ENCODE measurements at regions not wholly inside any gene's neighbourhood (a gene's known extent, or its start where the extent isn't known, plus 50 kb on each side); places are given as distances from the start of the nearest gene placed in this dataset.

GRCh38 chr16:85169333-85170065, 57.2 kb upstream of the CIBAR2 start:
- peak overlapping the region; percentile 14 for H3K27ac ChIP-seq (ENCODE audit: low read length)
- peak in 2 of 3 donors; percentile 74 to 76 for DNase-seq
- intact Hi-C loops (cut with DNase I) = loop anchor here in 2 of 4 donors (5.0 to 10.0 kb wide), 2 partner anchors 42 to 45 kb away; no protein-coding TSS in a partner anchor
- no peaks in the 10 kb centered on the region for H3K27me3 ChIP-seq (ENCODE audit: control insufficient read depth, insufficient read depth)
- no peak for ATAC-seq
- under 1% methylated on average over 125 of the region's 125 CpGs for WGBS
- peak overlapping the region; percentile 73 for H3K4me3 ChIP-seq (ENCODE audit: low read length)
- peaks cover 31% of the 10 kb centered on the region for H3K4me1 ChIP-seq (ENCODE audit: control insufficient read depth, insufficient read depth, low read length)
- no peaks in the 10 kb centered on the region for H3K9me3 ChIP-seq (ENCODE audit: control insufficient read depth, low read length)

DNA sequence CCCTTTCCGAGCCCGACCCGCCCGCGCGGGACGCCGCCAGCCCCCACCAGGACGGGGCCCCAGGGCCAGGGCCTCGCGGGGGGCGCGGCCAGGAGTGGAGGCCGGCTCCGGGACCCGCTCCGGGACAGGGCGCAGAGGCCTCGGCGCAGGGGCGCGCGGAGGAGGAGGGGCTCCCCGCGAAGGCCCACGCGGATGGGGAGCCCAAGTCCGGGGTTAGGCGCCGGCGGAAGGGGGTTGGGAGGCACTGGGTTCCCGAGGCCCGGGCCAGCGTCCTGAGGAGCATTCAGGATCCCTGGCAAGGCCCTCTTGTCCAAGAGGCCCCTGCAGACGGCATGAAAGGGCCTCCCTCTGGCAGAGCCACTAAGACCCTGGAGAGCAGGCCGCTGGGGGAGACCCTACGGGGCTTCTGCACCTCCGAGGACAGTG, 57.8 kb upstream of the CIBAR2 start:
- intact Hi-C loops (cut with DNase I) = loop anchor here in 2 of 4 donors (5.0 to 10.0 kb wide), 2 partner anchors 43 to 45 kb away; no protein-coding TSS in a partner anchor
- Histone ChIP-seq H3K4me3 (ENCODE audit: low read length) (peak overlapping the region; percentile 73), H3K4me1 (ENCODE audit: control insufficient read depth, insufficient read depth, low read length) (peaks cover 31% of the 10 kb centered on the region), H3K27me3 (ENCODE audit: control insufficient read depth, insufficient read depth) (no peaks in the 10 kb centered on the region), H3K9me3 (ENCODE audit: control insufficient read depth, low read length) (no peaks in the 10 kb centered on the region), H3K27ac (ENCODE audit: low read length) (no peak overlapping the region)
- WGBS = 25% methylated on average over 38 of the region's 38 CpGs
- DNase-seq = peak in 2 of 3 donors; percentile 62 to 66
- ATAC-seq = no peak

DNA sequence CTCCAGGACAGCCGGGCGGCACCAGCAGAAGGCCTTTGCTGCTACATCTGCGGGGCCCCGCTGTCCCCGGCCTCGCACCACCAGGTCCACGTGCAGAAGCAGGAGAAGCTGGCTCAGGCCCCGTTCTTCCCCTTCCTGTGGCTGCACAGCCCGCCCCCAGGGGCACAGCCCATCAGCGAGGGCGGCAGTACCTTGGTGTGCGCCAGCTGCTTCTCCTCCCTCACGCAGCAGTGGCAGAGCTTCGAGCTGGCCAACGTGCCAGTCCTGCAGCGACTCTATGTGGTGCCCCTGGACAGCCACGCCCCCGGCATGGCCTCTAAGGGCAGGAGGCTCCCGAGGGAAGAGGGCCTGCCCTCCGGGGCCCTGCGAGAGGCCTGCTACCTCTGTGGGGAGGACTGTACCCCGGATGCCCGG, 58.3 kb upstream of the CIBAR2 start:
- Histone ChIP-seq H3K9me3 (ENCODE audit: control insufficient read depth, low read length) (no peaks in the 10 kb centered on the region), H3K4me3 (ENCODE audit: low read length) (no peak overlapping the region), H3K27ac (ENCODE audit: low read length) (no peak overlapping the region), H3K27me3 (ENCODE audit: control insufficient read depth, insufficient read depth) (no peaks in the 10 kb centered on the region), H3K4me1 (ENCODE audit: control insufficient read depth, insufficient read depth, low read length) (peaks cover 29% of the 10 kb centered on the region)
- DNase-seq (peak in 2 of 3 donors; percentile 55 to 71), ATAC-seq (no peak)
- intact Hi-C loops (cut with DNase I) = loop anchor here in 2 of 4 donors (5.0 to 10.0 kb wide), 2 partner anchors 43 to 46 kb away; no protein-coding TSS in a partner anchor
- 87% methylated on average over 23 of the region's 23 CpGs for WGBS

- intact Hi-C loops (cut with DNase I) = loop anchor here in 2 of 4 donors (5.0 to 10.0 kb wide), 2 partner anchors 44 to 46 kb away; no protein-coding TSS in a partner anchor
- DNase-seq (peak in 1 of 3 donors; percentile 56), ATAC-seq (no peak)
- Histone ChIP-seq H3K27ac (ENCODE audit: low read length) (no peak overlapping the region), H3K9me3 (ENCODE audit: control insufficient read depth, low read length) (no peaks in the 10 kb centered on the region), H3K4me3 (ENCODE audit: low read length) (peak overlapping the region; percentile 34), H3K27me3 (ENCODE audit: control insufficient read depth, insufficient read depth) (no peaks in the 10 kb centered on the region), H3K4me1 (ENCODE audit: control insufficient read depth, insufficient read depth, low read length) (peaks cover 28% of the 10 kb centered on the region)
- WGBS = 95% methylated on average over 44 of the region's 44 CpGs
Measured at GRCh38 chr16:85171004-85171758, 58.9 kb upstream of the CIBAR2 start.

- Histone ChIP-seq H3K9me3 (ENCODE audit: control insufficient read depth, low read length) (no peaks in the 10 kb centered on the region), H3K27me3 (ENCODE audit: control insufficient read depth, insufficient read depth) (no peaks in the 10 kb centered on the region), H3K4me3 (ENCODE audit: low read length) (peak overlapping the region; percentile 34), H3K27ac (ENCODE audit: low read length) (peak overlapping the region; percentile 13), H3K4me1 (ENCODE audit: control insufficient read depth, insufficient read depth, low read length) (peaks cover 28% of the 10 kb centered on the region)
- ATAC-seq (peak; percentile 12 to 67), DNase-seq (peak in 2 of 3 donors; percentile 58 to 77)
- WGBS = 52% methylated on average over 21 of the region's 21 CpGs
- intact Hi-C loops (cut with DNase I) = loop anchor here in 2 of 4 donors (5.0 to 10.0 kb wide), 2 partner anchors 45 to 47 kb away; no protein-coding TSS in a partner anchor
Measured at GRCh38 chr16:85171759-85172454, 59.6 kb upstream of the CIBAR2 start.

DNA sequence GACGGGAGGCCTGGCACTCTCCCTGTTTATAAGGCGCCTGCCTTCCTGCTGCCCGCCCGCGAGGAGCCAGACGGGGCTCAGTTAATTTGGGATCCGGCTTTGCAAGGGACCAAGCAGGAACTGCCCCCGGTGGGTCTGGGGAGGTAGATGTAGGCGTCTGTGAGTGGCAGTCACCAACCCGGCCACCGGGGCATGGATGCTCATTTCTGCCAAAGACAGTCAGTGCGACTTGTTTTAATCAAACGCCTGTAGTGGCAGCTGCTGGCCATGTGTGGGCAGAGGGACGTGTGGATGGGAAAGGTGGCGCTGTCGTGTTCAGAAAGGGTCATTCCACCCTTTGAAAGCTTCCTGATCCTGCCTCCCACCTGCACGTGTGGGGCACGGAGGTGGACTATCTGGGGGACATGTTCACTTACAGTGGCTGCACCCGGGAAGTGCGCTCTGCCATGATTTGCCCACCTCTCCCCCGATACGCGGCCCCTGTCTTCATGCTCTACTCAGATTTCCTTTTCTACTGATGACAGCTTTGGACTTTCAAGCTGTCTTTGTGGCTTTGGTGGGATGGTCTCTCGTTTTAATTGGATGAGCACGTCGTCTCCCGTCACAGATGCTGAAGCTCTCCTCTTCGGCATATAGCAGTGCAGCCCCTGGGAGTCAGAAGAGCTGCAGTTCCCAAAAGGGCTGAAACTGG, 60.3 kb upstream of the CIBAR2 start:
- Histone ChIP-seq H3K4me3 (ENCODE audit: low read length) (peak overlapping the region; percentile 34), H3K27ac (ENCODE audit: low read length) (peak overlapping the region; percentile 13), H3K4me1 (ENCODE audit: control insufficient read depth, insufficient read depth, low read length) (peaks cover 28% of the 10 kb centered on the region), H3K27me3 (ENCODE audit: control insufficient read depth, insufficient read depth) (no peaks in the 10 kb centered on the region), H3K9me3 (ENCODE audit: control insufficient read depth, low read length) (no peaks in the 10 kb centered on the region)
- ATAC-seq (peak; percentile 9 to 10), DNase-seq (peak in 1 of 3 donors; percentile 67)
- 41% methylated on average over 28 of the region's 28 CpGs for WGBS
- intact Hi-C loops (cut with DNase I) = loop anchor here in 2 of 4 donors (5.0 to 10.0 kb wide), 2 partner anchors 45 to 48 kb away; no protein-coding TSS in a partner anchor

- DNase-seq (peak in 1 of 3 donors; percentile 75), ATAC-seq (no peak)
- no peaks in the 10 kb centered on the region for H3K9me3 ChIP-seq (ENCODE audit: control insufficient read depth, low read length)
- H3K4me3 ChIP-seq (ENCODE audit: low read length) = no peak overlapping the region
- peaks cover 28% of the 10 kb centered on the region for H3K4me1 ChIP-seq (ENCODE audit: control insufficient read depth, insufficient read depth, low read length)
- H3K27ac ChIP-seq (ENCODE audit: low read length) = no peak overlapping the region
- 52% methylated on average over 14 of the region's 14 CpGs for WGBS
- no peaks in the 10 kb centered on the region for H3K27me3 ChIP-seq (ENCODE audit: control insufficient read depth, insufficient read depth)
- intact Hi-C loops (cut with DNase I) = loop anchor here in 2 of 4 donors (5.0 to 10.0 kb wide), 2 partner anchors 46 to 49 kb away; no protein-coding TSS in a partner anchor
Measured at GRCh38 chr16:85173146-85173980, 61.1 kb upstream of the CIBAR2 start.

GRCh38 chr16:85173981-85174751, 61.9 kb upstream of the CIBAR2 start:
- intact Hi-C loops (cut with DNase I) = loop anchor here in 2 of 4 donors (5.0 to 10.0 kb wide), 2 partner anchors 47 to 49 kb away; no protein-coding TSS in a partner anchor
- 37% methylated on average over 16 of the region's 16 CpGs for WGBS
- H3K9me3 ChIP-seq (ENCODE audit: control insufficient read depth, low read length) = no peaks in the 10 kb centered on the region
- peak; percentile 54 to 85 (median 80) for DNase-seq
- no peak overlapping the region for H3K4me3 ChIP-seq (ENCODE audit: low read length)
- peaks cover 28% of the 10 kb centered on the region for H3K4me1 ChIP-seq (ENCODE audit: control insufficient read depth, insufficient read depth, low read length)
- no peaks in the 10 kb centered on the region for H3K27me3 ChIP-seq (ENCODE audit: control insufficient read depth, insufficient read depth)
- ATAC-seq = no peak
- no peak overlapping the region for H3K27ac ChIP-seq (ENCODE audit: low read length)
